HG02852 (cell line): ENCODE measurements at regions not wholly inside any gene's neighbourhood (a gene's known extent, or its start where the extent isn't known, plus 50 kb on each side); places are given as distances from the start of the nearest gene placed in this dataset.
"Not testable (repeated sequence)": the region's sequence is repeated elsewhere in the genome, so short reads cannot be mapped to it uniquely, and the experiment has no call there.

ENCODE experiments used
- ATAC-seq: cut with Tn5 transposase; IDR thresholded peaks from one replicate; pipeline ENCODE4 v1.9.1; 2021; ENCODE audit warnings: mild to moderate bottlenecking, moderate library complexity; ENCODE audit not compliant: unreplicated experiment

- ATAC-seq: no peak
Observed at GRCh38 chr16:88298833-88299745, 83.7 kb upstream of the ZNF469 start.

GRCh38 chr16:88299751-88300462, 82.9 kb upstream of the ZNF469 start:
- ATAC-seq: no peak

DNA sequence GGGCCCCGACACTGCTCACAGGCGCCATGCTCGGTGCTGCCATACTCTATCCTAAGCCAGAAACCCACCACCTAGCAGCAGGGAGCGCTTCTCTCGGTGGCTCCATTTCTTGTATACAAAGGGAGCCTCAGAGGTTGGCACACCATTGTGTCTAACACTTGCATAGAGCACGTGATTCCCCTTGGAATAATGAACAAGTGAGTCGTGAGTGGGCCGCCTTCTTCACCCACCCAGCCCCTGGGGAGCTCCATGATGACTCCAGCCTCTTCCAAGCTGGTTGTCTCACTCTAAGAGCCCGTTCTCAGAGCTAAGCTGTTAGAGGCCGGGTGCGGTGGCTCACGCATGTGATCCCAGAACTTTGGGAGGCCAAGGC, 82.3 kb upstream of the ZNF469 start:
- ATAC-seq: no peak

DNA sequence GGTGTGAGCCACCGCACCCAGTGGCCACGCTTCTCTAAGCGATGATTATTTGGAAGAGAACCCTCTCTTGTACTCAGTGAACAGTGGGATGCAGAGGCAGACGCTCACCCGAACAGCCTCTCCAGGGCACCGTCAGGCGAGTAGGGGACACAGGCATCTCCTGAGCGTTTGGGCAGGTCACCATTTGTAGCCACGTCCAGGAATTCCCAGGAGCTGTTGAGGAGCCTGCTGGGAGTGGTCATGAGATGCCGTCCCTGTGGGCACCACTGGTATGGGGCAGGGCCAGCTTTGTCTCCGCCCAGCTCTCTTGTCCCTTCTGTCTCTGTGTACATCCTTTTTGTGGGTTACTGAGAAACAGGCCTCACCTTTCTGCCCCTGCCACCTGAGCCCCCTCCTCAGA, 81.3 kb upstream of the ZNF469 start:
- ATAC-seq: no peak

DNA sequence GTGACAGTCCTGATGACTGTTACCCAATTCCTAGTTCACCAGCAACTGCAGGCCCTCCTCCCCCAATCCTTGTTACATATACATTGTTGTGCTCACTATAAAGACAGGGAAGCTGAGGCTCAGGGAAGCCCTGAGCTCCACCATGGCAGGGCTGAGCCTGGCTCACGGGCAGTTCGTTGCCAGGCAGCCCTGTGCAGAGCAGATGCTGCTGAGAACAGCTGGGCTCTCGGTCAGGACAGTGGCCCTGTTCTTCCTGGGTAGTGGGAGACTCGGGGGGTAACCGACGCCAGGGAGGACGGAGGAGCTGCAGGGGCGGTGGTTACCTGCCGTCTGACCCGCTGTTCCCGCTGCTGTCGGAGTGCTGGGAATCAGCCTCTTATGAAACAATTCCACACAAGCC, 80.9 kb upstream of the ZNF469 start:
- ATAC-seq: no peak

DNA sequence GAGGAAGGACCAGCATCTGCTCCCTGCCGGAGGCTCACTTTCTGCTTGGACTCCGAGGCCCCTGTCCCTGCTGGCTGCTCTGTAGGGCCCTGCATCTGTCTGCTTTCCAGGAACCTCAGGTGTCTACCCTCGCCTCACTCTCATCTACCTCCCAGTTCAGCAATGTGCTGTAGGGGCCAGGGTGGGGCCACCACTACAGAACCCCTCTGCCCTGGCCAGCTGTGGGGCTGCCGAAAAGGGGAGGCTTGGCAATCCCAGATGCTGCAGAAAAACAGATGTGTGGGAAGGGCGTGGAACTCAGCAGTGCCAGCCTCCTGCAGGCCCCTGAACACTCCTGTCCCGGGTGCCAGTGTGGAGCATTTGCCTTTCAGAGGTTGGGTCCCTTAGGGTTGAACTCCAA, 80.1 kb upstream of the ZNF469 start:
- no peak for ATAC-seq

GRCh38 chr16:88303405-88303804, 79.4 kb upstream of the ZNF469 start:
- ATAC-seq: no peak

- no peak for ATAC-seq
Observed at GRCh38 chr16:88303890-88304819, 78.6 kb upstream of the ZNF469 start.

DNA sequence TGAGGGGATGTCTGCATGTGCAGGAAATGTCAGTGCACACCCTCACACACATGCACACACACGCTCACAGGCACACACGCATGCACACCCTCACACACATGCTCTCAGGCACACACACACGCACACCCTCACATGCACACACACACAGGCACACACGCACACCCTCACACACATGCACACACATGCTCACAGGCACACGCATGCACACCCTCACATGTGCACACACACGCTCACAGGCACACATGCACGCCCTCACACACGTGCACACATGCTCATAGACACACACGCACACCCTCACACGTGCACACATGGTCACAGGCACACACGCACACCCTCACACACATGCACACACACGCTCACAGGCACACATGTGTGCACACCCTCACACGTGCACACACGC, 77.6 kb upstream of the ZNF469 start:
- ATAC-seq: no peak

DNA sequence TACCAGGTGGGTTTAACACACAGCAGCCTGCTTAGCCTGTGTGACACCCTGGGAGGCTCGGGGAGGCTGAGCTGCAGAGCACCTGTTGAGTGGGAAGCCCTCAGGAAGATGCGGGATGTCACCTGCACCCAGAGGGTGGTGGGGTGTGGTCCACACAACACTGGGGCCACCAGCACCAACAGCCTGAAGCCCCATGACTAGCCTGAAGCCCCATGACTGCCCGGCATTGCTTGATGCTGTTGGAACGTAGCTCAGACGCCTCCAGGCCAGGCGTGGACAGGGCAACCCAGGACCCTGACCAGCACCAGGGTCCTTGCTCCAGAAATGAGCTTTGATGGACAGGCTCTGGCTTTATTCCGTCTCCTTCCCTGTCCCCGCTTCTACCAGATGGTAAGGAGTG, 76.3 kb upstream of the ZNF469 start:
- no peak for ATAC-seq

DNA sequence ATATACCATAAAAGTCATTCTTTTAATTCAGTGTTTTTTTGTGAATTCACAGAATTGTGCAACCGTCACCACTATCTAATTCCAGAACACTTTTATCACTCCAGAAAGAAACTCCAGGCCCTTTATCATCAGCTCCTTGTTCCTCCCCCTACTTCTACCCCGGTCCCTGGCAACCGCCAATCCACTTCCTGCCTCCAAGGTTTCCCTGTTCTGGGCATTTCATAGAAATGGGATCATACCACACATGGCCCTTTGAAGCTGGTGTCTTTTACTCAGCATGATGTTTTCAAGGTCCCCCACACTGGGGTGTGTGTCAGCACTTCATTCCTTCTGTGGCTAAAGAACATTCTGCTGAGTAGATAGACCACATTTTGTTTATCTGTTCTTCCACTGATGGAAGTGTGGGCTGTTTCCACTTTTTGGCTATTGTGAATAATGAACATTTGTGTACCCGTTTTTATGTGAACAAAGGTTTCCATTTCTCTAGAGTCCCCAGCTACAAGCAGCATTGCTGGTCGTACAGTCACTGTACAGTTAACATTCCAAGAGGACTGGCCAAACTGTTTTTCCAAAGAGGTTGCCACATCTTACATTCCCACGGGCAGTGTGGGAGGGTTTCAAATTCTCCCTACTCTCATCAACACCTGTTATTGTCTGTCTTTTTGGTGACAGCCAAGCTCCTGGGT, 75.8 kb upstream of the ZNF469 start:
- no peak for ATAC-seq

DNA sequence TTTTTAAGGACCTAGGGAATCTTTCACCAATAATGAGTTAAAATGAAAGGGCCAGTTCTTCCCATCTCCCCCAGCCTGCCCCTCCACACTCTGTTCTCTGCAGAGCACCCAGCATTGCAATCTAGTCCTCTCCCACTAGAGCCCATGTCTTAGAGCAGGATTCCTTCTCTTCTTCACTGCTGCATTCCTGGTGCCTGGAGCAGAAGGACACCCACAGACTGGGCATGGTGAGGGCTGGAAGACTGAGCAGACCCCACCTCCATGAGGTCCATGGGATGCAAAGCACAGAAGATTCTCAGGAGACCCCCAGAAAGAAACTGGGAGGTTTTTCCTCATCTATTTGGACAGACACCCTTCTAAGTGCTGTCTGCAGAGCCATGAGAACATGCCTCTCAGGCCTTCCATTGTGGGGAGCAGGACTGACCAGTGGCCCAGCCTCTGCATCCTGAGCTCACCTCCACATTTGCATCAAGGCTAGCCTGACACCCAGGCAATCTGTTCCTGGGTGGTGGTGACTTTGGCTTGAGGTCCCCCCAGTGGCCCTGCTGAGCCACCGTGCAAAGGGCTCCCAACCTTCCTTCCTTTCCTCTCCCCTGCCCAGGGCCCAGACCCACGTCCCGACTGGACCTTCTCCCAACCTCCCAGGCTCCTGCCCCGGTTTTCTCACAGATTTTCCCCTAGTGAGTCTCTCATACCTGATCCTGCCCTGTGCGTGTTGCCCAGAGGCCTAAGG, 74.2 kb upstream of the ZNF469 start:
- no peak for ATAC-seq

DNA sequence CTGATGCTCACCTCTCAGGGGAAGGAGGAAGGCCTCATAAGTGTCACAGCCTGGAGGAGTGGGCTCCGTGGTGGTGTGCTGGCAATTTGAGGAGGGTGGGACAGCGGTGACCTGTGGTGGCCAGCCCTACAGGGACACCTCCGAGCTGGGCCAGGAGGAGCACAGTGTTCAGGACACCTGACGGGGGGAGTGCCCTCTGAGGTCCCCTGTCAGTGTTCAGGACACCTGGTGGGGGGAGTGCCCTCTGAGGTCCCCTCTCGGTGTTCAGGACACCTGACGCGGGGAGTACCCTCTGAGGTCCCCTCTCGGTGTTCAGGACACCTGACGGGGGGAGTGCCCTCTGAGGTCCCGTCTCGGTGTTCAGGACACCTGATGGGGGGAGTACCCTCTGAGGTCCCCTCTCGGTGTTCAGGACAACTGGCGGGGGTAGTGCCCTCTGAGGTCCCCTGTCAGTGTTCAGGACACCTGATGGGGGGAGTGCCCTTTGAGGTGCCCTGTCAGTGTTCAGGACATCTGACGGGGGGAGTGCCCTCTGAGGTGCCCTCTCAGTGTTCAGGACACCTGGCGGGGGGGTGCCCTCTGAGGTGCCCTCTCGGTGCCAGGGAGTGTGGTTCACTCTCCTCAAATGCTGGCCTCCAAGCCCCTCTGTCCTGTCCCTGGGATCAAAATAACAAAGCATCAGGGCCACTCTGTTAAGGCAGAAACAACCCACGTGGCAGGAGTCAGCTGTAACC, 73.4 kb upstream of the ZNF469 start:
- ATAC-seq: no peak

DNA sequence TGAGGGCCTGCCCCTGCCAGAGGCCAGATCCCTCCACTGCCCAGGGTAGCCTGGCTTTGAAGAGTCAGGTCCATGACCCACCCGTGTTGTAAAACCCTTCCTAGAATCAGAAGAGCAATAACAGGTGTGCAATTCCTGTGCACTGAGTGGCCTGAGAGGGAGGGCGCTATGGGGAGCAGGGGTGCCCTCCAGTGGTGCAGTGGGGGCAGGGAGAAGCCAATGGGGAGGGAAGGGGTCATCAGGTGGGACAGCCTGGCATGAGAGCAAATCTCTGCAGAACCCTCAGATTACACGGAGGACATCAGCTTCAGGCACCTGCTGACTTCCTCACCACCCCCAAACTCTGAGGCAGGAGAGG, 72.9 kb upstream of the ZNF469 start:
- ATAC-seq: no peak

DNA sequence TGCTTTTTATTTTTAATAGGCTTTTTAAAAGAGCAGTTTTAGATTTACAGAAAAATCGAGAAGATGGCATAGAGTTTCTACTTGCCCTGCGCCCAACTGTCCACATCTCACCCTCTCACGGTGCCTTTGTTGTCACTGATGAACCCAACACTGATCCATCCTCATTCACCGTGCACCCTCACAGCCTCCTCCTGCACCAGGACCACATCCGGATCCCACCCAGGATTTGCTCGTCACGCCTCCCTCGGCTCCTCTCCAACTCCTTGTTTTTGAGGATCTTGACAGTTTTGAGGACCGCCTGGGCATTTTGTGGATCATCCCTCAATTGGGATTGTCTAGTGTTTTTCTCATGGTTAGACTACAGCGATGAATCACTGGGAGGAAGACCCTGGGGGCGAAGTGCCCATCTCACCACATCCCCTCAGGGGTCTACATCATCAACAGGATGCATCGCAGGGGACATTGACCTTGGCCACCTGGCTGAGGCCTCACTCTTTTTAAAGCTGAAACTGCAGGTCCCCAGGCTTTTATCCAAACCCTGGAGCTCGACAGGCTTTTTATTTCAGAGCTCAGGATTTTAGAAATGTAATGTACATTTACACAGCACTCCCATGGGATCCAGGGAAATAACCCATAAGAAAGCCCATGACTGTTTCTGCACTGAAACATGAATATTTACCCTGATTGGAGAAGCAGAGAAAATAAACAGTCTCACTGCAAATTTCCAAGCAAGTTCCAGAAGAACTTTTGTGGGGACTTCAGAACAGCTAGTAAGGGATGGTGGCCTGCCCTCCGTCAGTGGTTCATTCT, 71.8 kb upstream of the ZNF469 start:
- no peak for ATAC-seq

DNA sequence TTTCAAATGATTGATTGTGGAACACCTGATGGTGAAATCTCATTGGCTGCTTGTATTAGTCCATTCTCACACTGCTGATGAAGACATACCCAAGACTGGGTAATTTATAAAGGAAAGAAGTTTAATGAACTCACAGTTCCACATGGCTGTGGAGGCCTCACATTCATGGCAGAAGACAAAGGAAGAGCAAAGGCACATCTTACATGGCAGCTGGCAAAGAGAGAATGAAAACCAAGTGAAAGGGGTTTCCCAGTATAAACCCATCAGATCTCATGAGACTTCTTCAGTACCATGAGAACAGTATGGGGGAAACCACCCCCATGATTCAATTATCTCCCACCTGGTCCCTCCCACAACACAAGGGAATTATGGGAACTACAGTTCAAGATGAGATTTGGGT, 70.9 kb upstream of the ZNF469 start:
- ATAC-seq: not testable (repeated sequence)

DNA sequence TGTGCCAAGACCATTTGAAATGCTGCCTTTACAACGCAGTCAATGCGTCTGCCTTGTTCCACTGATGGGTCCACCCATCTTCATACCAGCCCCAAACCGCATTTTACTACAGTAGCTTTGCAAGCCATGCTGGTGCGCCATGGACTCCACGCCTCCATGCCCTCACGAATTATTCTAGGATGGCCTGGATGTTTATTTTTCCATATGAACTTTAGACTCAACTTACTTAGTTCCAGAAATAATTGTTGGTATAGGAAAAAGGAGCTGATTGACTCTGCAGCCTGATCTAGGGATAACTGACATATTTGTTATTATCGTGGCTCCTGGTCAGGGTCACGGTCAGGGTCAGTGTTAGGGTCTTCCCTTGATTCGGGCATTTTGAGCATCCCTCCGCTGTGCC, 70.0 kb upstream of the ZNF469 start:
- no peak for ATAC-seq

GRCh38 chr16:88314991-88315542, 67.7 kb upstream of the ZNF469 start:
- no peak for ATAC-seq
